AG10803 (cell line): ENCODE measurements at regions not wholly inside any gene's neighbourhood (a gene's known extent, or its start where the extent isn't known, plus 50 kb on each side); places are given as distances from the start of the nearest gene placed in this dataset.

ENCODE experiments used
- DNase-seq: peaks from one replicate; pipeline ENCODE4 v3.0.0; 2010; ENCODE audit warnings: low read depth
- H3K4me3 ChIP-seq: 2 replicates; pipeline ENCODE4 v1.5.1; 2011; ENCODE audit warnings: mild to moderate bottlenecking, low read length, control low read depth
- TF ChIP-seq, protein P1 (sequence below): conservative IDR thresholded peaks from 2 replicates; pipeline ENCODE4 v1.5.1; 2011; ENCODE audit warnings: mild to moderate bottlenecking, low read length, control low read depth, inconsistent platforms

- no peak for DNase-seq
- TF ChIP-seq, protein P1, sequence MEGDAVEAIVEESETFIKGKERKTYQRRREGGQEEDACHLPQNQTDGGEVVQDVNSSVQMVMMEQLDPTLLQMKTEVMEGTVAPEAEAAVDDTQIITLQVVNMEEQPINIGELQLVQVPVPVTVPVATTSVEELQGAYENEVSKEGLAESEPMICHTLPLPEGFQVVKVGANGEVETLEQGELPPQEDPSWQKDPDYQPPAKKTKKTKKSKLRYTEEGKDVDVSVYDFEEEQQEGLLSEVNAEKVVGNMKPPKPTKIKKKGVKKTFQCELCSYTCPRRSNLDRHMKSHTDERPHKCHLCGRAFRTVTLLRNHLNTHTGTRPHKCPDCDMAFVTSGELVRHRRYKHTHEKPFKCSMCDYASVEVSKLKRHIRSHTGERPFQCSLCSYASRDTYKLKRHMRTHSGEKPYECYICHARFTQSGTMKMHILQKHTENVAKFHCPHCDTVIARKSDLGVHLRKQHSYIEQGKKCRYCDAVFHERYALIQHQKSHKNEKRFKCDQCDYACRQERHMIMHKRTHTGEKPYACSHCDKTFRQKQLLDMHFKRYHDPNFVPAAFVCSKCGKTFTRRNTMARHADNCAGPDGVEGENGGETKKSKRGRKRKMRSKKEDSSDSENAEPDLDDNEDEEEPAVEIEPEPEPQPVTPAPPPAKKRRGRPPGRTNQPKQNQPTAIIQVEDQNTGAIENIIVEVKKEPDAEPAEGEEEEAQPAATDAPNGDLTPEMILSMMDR = no peak
- H3K4me3 ChIP-seq = no peak overlapping the region
Measured at GRCh38 chr6:14367296-14367695, 249.7 kb downstream of the CD83 start.

GRCh38 chr6:14369717-14370116 is 252.1 kb downstream of the CD83 start:
- TF ChIP-seq, protein P1 = no peak
- no peak for DNase-seq
- no peak overlapping the region for H3K4me3 ChIP-seq

- DNase-seq = no peak
- TF ChIP-seq, protein P1 = no peak
- H3K4me3 ChIP-seq = no peak overlapping the region
Measured at GRCh38 chr6:14371530-14371929, 254.0 kb downstream of the CD83 start.

GRCh38 chr6:14372734-14373489 is 255.3 kb downstream of the CD83 start:
- no peak overlapping the region for H3K4me3 ChIP-seq
- TF ChIP-seq, protein P1 = no peak
- no peak for DNase-seq

DNA sequence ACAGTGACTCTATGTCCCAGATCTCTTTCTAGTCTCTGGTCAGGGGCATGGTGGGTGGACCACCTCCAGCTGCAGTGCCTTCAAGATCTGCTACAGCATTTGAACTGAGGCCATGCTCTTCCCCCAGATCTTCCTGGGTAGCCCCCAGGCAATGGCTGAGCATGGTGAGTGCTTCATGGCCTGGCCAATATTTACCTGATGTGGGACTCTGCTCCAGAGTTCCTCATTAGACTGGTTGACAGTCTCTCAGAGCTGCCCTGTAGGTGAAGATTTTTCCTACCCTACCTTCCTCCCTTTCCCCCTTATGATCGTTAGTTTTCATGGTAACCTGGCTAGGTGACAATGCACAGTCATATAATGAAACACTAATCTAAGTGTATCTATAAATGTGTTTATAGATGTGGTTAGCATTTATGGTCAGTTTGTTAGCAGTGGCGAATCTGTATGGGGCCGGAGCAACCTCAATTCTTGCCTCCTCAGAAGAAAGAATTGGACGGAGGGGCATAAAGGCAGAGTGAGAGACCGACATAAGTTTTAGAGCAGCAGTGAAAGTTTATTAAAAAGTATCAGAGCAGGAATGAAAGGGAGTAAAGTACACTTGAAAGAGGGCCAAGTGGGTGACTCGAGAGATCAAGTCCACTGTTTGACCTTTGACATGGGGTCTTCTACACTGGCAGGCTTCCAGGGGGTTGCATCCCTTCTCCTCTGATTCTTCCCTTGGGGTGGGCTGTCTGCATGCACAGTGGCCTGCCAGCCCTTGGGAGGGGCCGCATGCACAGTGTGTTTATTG is 256.3 kb downstream of the CD83 start:
- no peak for DNase-seq

GRCh38 chr6:14375930-14376329 is 258.4 kb downstream of the CD83 start:
- no peak overlapping the region for H3K4me3 ChIP-seq
- DNase-seq = no peak
- TF ChIP-seq, protein P1 = no peak

More for the DNA sequence above, 256.3 kb downstream of the CD83 start:
- TF ChIP-seq, protein P1 = no peak
- H3K4me3 ChIP-seq = no peak overlapping the region

- H3K4me3 ChIP-seq = no peak overlapping the region
- no peak for DNase-seq
- TF ChIP-seq, protein P1 = no peak
Measured at GRCh38 chr6:14379568-14379967, 262.0 kb downstream of the CD83 start.
